Parathyroid adenoma (tissue), 2 donors: ENCODE measurements at regions not wholly inside any gene's neighbourhood (a gene's known extent, or its start where the extent isn't known, plus 50 kb on each side); places are given as distances from the start of the nearest gene placed in this dataset.

Experiments used
- H2AFZ ChIP-seq: fragments of 300-600 bp; sonication (generic); one replicate; pipeline ENCODE4 v1.7.0; 2017; ENCODE audit warnings: antibody characterized with exemption, mild to moderate bottlenecking
- H3K27ac ChIP-seq: fragments of 300-600 bp; sonication (generic); one replicate; pipeline ENCODE4 v1.7.0; 2017
- H3K27me3 ChIP-seq: fragments of 300-600 bp; sonication (generic); one replicate; pipeline ENCODE4 v1.7.0; 2017; ENCODE audit warnings: low read length; ENCODE audit not compliant: control insufficient read depth, insufficient read depth
- H3K36me3 ChIP-seq: fragments of 300-600 bp; sonication (generic); one replicate; pipeline ENCODE4 v1.7.0; 2017; ENCODE audit warnings: low read length; ENCODE audit not compliant: control insufficient read depth, insufficient read depth
- H3K4me1 ChIP-seq: fragments of 300-600 bp; sonication (generic); one replicate; pipeline ENCODE4 v1.7.0; 2017; ENCODE audit warnings: control low read depth
- H3K4me2 ChIP-seq: fragments of 300-600 bp; sonication (generic); one replicate; pipeline ENCODE4 v1.7.0; 2017; ENCODE audit warnings: low read length
- H3K4me3 ChIP-seq: fragments of 300-600 bp; sonication (generic); one replicate; pipeline ENCODE4 v1.7.0; 2017; ENCODE audit warnings: low read depth, low read length
- H3K79me2 ChIP-seq: fragments of 300-600 bp; sonication (generic); one replicate; pipeline ENCODE4 v1.7.0; 2017; ENCODE audit warnings: control low read depth
- H3K9ac ChIP-seq: fragments of 300-600 bp; sonication (generic); one replicate; pipeline ENCODE4 v1.7.0; 2017; ENCODE audit warnings: mild to moderate bottlenecking
- H3K9me3 ChIP-seq: fragments of 300-600 bp; sonication (generic); one replicate; pipeline ENCODE4 v1.7.0; 2017; ENCODE audit warnings: low read length; ENCODE audit not compliant: control insufficient read depth
- CTCF ChIP-seq: fragments of 300-600 bp; sonication (generic); IDR thresholded peaks from one replicate; pipeline ENCODE4 v1.7.0; 2017; ENCODE audit warnings: antibody characterized with exemption, mild to moderate bottlenecking
- donor health status: primary hyperparathyroidism.

DNA sequence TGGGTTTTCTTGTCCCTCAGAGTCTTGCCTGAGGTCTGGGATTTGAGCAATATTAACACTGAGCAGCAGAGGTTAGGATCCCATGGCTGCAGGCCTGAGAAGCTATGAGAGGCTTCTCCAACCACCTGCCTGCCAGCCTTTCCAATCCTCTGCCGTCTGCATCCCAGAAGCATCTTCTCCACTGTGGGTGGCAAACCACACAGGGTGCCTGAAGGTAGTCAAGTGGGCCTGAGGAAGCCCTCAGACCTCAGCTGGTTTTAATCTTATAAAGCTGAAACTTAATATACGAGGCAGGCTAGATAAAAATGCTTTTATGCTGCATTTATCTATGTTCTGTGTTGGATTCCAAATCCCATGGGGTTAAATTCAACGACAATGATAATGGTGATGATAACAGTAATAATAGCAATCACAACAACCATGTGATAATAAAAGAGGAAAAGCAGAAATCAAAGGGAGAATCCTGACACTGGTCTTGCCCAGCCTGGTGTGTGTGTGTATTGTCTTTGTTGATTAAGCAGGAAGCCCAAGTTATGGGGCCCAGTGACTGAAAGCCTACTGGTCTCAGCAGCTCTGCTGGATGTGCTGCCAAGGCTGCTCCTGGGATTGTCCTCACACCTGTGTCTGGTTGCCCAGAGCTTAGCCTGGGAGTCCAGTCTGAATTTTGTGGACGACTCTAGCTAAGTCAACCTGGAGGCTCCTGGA lies 59.7 kb upstream of the LDAH start:
- H3K79me2 ChIP-seq: no peaks in the 10 kb centered on the region
- H2AFZ ChIP-seq: no peak overlapping the region
- H3K27ac ChIP-seq: no peak overlapping the region
- no peak for TF ChIP-seq CTCF
- H3K4me1 ChIP-seq: no peaks in the 10 kb centered on the region
- H3K9ac ChIP-seq: no peak overlapping the region
- H3K27me3 ChIP-seq: no peaks in the 10 kb centered on the region
- H3K9me3 ChIP-seq: no peaks in the 10 kb centered on the region
- H3K4me2 ChIP-seq: no peak overlapping the region
- no peak overlapping the region for H3K4me3 ChIP-seq
- H3K36me3 ChIP-seq: no peaks in the 10 kb centered on the region

GRCh38 chr2:20880221-20880771 lies 57.4 kb upstream of the LDAH start:
- Histone ChIP-seq H3K4me2 (no peak overlapping the region), H3K4me3 (no peak overlapping the region), H3K9me3 (no peaks in the 10 kb centered on the region), H3K4me1 (no peaks in the 10 kb centered on the region), H2AFZ (no peak overlapping the region), H3K27ac (no peak overlapping the region), H3K79me2 (no peaks in the 10 kb centered on the region), H3K27me3 (no peaks in the 10 kb centered on the region), H3K9ac (no peak overlapping the region), H3K36me3 (no peaks in the 10 kb centered on the region)
- TF ChIP-seq CTCF: no peak

DNA sequence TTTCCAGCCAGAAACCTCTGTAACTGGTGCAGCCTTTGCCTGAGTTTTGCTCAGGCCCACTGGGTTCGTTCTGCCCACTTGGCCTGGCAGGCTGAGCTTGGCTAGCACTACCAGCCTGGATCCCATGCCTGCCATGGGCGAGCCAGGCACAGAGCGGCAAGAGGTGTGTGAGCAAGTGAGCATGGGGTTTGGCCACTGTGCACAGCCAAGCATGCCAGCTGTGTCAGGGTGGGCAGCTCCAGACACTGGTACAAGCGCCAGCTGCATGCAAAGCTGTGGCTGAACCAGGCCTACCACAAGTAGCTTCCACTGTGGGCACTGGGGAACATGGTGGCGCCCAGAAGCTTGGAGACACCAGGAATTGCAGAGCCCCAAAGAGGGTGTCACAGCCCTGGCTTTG lies 56.3 kb upstream of the LDAH start:
- Histone ChIP-seq H3K79me2 (no peaks in the 10 kb centered on the region), H3K9ac (no peak overlapping the region), H3K9me3 (no peaks in the 10 kb centered on the region), H3K27ac (no peak overlapping the region), H3K27me3 (no peaks in the 10 kb centered on the region), H3K36me3 (no peaks in the 10 kb centered on the region), H3K4me3 (no peak overlapping the region), H3K4me2 (no peak overlapping the region), H3K4me1 (no peaks in the 10 kb centered on the region), H2AFZ (no peak overlapping the region)
- no peak for TF ChIP-seq CTCF

DNA sequence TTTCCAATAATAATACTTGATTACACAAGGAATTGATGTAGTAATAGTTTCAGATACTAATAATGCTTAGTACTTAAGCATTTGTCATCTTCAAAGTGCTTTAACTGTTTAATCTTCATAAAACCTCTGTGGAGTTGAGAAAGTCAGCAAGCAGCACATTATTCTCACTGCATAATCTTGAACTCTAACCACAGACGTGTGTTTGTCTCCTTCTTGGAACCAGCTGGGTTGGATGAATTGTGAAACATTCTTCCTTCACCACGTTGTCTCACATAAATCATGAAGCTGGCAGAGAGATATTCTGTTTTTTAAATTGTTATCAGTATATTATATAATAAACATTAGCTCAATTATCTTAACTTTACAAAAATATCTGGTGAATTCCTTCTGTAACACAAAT lies 55.1 kb upstream of the LDAH start:
- TF ChIP-seq CTCF: no peak
- Histone ChIP-seq H3K4me2 (no peak overlapping the region), H3K79me2 (no peaks in the 10 kb centered on the region), H3K4me1 (no peaks in the 10 kb centered on the region), H3K9ac (no peak overlapping the region), H2AFZ (no peak overlapping the region), H3K36me3 (no peaks in the 10 kb centered on the region), H3K27ac (no peak overlapping the region), H3K27me3 (no peaks in the 10 kb centered on the region), H3K9me3 (no peaks in the 10 kb centered on the region), H3K4me3 (no peak overlapping the region)
